Stimulated activated CD4-positive, alpha-beta T cell treated with anti-CD3 and anti-CD28 coated beads, Interleukin-12 subunit alpha, Interleukin-12 subunit beta, amount 100 ng/mL, for 24 hours (primary cell): ENCODE measurements at regions not wholly inside any gene's neighbourhood (a gene's known extent, or its start where the extent isn't known, plus 50 kb on each side); places are given as distances from the start of the nearest gene placed in this dataset.

Experiments
- DNase-seq, 2 experiments: peaks; one replicate each; pipeline ENCODE4 v3.0.0-alpha.2; 2020; ENCODE audit warnings: low read depth in 2 of 2

DNA sequence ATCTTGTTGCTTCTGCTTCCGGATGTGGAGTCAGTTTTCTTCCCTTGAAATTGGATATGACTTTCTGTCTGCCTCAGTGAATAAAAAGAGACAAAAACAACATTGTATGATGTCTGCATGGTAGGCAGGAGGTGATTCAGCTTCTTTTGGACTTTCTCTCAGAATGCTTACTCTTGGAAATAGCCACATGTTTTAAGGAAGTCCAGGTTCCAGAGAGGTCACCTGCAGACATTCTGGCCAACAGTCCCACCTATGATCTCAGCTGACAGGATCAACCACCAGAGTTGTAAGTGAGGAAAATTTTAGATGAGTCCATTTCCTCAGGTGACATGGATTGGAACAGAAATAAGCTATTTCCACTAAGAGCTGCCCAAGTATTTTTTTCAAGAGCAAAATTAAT lies 508.7 kb upstream of the FAM98A start:
- DNase-seq, result no peak

DNA sequence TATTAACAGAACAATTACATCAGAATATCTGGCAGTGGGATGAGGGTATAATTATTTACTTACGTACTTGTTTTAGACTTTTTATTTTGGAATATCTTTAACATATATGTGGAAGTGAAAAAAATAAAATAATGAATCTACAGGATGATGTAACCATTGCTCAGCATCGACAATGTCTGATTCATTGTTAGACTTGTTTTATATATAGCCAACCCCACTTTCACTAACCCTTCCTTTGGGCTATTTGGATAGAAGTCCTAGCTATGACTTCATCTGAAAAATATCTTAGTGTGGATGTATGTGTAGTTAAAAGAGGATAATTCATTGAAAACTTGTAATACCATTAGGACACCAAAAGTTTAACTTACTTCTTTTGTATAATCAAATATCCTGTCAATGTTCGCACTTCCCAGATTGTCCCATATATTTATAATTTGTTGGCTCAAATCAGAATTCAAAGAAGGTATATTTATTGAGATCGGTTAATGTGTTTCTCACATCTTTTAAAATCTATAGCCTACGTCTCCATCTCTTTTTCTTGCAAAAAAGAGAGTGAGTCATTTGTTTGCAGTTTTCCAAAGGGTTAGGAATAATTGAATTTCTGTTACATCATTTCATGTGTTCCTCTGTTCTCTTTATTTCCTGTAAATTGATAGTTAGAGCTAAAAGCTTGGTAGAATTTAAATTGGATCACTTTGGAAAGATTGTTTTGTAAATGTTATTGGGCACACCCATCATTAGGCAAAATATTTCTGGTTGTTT lies 506.1 kb upstream of the FAM98A start:
- no peak for DNase-seq

GRCh38 chr2:34104601-34105000 lies 505.5 kb upstream of the FAM98A start:
- DNase-seq, result no peak

GRCh38 chr2:34103437-34103836 lies 504.3 kb upstream of the FAM98A start:
- no peak for DNase-seq

GRCh38 chr2:34102339-34102738 lies 503.2 kb upstream of the FAM98A start:
- no peak for DNase-seq

- no peak for DNase-seq
Observed at GRCh38 chr2:34099377-34099776, 500.3 kb upstream of the FAM98A start.

DNA sequence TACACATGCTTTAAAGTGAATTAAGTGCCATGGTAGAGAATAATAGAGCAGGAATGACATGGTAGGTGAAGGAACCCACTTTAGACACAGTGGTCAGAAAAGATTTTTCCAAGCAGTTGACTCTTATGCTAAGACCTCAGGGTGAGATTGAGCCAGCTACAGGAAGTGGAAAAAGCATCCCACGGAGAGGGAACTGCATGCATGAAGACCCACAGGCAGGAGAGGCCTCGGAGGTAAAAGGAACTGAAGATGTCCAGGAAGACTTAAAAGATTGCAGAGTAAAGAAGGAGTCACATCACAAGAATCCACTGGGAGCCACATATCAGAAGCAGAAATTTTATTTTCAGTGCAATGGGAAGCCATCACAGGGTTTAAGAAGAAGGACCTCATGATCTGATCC lies 499.2 kb upstream of the FAM98A start:
- DNase-seq, result no peak

- peak; percentile 2 to 20 for DNase-seq
Observed at GRCh38 chr2:34096562-34097171, 497.6 kb upstream of the FAM98A start.

GRCh38 chr2:34093790-34094189 lies 494.7 kb upstream of the FAM98A start:
- DNase-seq, result no peak

DNA sequence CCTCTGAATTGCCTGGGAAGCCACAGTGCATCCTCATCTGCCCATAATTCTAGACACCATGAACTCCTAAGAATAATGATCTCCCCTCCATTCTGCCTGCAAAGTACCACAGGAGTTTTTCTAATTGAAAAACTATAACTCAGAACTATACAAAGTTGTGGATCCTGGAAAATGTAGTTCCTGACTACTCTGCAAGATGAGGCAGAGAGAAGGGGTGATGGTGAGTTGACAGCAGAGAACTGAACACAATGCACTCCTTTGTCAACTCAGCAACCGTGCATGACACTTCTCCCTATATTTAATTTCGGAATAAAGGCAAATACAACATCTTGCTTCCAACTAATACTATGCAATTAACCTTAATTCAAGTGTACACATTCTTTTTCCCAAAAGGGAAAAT lies 471.1 kb upstream of the FAM98A start:
- no peak for DNase-seq

DNA sequence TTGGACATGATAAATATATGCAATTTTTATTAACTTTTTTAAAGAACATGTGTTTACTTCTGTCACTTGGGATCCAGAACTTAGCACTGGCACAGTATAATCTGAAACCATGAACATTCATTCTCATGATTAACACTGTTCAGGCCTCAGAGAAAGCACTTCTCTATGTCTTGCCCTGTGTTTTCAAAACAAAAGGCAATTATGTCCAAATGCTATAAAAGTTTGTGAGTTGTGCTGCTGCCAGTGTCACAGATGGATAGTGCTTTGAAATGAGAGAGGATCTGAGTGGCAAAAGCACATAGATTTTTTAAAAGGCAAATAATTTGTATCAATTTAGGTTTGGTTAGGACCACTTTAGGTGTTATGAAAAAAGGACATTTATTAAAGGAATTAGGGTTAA lies 470.5 kb upstream of the FAM98A start:
- DNase-seq, result no peak

DNA sequence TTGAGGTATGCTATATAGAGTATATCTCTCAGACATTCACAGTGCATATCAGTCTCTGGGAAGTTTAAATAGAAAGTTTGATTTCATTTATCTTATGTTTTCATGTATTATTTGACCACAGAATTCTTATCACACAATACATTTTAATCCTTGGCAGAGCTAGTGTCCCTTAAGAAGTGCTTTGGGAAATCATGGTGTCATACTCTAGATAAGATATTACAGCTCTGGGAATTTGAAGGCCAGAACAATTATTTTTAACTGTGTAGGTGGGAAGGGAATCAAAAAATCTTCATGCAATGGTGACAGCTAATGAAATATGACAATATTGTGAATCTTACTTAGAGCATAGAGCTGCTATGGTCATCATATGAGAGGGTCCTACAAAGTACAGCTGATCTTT lies 451.3 kb upstream of the FAM98A start:
- no peak for DNase-seq

- no peak for DNase-seq
Observed at GRCh38 chr2:34045101-34045655, 446.1 kb upstream of the FAM98A start.

DNA sequence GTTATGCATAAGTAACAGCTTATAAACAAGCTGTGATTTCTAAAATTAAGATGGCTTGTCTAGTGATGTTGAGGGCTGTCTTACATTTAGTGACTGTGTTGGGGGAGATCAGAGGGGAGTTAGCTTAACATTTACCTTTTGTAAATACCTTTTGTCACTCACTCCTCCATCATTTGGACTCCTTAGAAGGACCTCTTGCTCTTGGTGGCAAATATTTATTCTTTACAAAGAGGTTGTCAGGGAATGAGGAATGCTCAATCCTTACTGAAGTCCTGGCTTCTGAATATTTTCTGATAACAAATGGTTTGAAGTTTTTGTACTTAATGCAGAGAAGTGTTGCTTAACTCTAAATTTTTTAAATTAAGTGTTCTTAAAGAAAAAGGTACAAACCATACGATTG lies 438.8 kb upstream of the FAM98A start:
- no peak for DNase-seq

DNA sequence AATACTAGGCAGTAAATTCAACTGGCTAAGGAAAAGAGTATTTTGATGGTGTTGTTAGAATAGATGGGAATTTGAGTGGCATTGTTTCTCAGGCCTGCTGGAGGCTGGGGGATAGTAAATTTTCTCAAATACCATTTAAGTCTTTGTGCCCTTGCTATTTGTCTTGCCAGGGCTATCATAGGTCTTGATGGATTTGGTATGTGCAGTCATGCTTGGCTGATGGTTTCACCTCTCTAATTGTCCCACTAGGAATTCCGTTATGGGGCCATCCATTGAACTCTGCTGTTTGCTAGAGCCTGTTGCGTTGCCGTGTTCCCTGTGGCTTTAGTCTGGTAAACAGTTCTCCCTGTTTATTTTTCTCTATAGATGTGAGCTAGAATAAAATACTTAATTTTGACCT lies 438.1 kb upstream of the FAM98A start:
- DNase-seq, result no peak

DNA sequence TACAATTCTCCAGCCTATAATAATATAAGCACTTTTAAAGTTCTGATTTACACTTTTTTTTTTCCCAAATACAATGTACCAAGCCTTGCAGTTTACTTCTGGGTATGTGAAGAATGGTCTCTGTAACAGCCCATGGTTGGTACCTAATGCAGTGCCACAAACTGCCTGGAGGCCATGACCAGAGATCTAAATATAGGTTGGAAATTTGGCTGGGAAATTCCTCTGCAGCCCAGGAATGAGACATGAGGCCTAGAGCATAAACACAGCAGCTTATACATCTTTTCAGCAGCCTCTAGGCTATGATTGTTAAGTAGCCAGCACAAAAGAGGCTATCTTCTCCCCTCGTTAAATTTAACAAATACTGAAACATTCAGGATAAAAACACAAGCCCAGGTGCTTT lies 432.0 kb upstream of the FAM98A start:
- DNase-seq, result no peak

GRCh38 chr2:34030273-34030672 lies 431.2 kb upstream of the FAM98A start:
- DNase-seq, result no peak

GRCh38 chr2:34029073-34029472 lies 430.0 kb upstream of the FAM98A start:
- no peak for DNase-seq

GRCh38 chr2:34025196-34025595 lies 426.1 kb upstream of the FAM98A start:
- no peak for DNase-seq

- DNase-seq, result peak in 1 of 2 experiments; percentile 13
Observed at GRCh38 chr2:34012715-34013302, 413.7 kb upstream of the FAM98A start.

DNA sequence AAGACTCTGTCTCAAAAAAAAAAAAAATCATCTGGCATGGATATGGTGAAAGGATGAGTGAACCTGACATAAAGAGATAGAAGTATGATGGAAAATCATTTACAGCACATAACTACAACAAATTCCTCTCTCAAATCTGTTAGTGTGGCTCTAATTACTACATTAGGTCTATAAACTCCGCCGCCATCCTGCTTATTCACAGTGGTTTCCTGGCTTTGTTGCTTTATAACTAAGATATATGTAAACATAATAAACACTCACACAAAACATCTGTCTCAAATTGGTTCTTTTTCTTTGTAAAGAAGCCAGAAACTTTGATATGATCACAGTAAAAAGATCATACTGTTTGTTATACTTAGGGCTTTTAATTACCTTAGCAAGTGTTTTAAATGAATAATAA lies 412.6 kb upstream of the FAM98A start:
- no peak for DNase-seq

- DNase-seq, result no peak
Observed at GRCh38 chr2:34005901-34006300, 406.8 kb upstream of the FAM98A start.

DNA sequence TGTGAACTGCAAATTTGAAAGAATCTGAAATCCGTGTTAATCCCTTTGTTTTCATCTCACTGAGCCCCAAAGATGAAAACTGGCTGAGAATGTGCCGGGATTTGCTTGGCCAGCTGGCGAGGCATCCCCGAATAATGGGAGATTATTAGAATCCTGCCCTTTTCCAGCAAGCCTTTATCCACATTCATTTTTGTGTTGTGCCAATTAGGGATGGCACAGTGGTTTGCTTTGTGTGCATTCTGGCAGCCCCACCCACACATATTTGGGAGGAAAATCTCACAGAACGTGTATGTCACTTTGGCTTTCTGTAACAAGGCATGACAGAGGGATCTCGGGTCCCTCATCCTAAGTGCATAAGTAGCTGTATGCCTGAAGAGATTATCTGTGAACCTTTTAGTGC lies 405.8 kb upstream of the FAM98A start:
- no peak for DNase-seq
